ENCODE measurements at regions not wholly inside any gene's neighbourhood (a gene's known extent, or its start where the extent isn't known, plus 50 kb on each side); places are given as distances from the start of the nearest gene placed in this dataset.

GRCh38 chr7:35487402-35487801 is 207.5 kb downstream of the HERPUD2 start:
- no peaks in the 10 kb centered on the region for H3K4me1 Mint-ChIP-seq (ENCODE audit: insufficient read depth, unreplicated experiment)
- no peak for DNase-seq (ENCODE audit: unreplicated experiment)
- no peak overlapping the region for H3K27ac Mint-ChIP-seq (ENCODE audit: low read depth, unreplicated experiment)
- POLR2A ChIA-PET, result no interaction called here
- H3K4me3 Mint-ChIP-seq (ENCODE audit: unreplicated experiment), result no peak overlapping the region
- CTCF ChIA-PET, result interaction anchor here (1.2 kb wide), 1 partner anchor 22 kb away, joined by 3 read pairs; no protein-coding TSS in a partner anchor
- no peaks in the 10 kb centered on the region for H3K9me3 Mint-ChIP-seq (ENCODE audit: unreplicated experiment)
- no TSS peak for BruUV-seq (replicated peaks)
- H3K27me3 Mint-ChIP-seq (ENCODE audit: insufficient read depth, unreplicated experiment), result peaks cover 49% of the 10 kb centered on the region
- intact Hi-C loops (cut with micrococcal nuclease), result no loop called here
- no peak for TF ChIP-seq CTCF (IDR thresholded peaks at IDR 0.05; ENCODE audit: unreplicated experiment)
- peaks cover 5% of the 10 kb centered on the region for H3K36me3 Mint-ChIP-seq (ENCODE audit: insufficient read depth, unreplicated experiment)

DNA sequence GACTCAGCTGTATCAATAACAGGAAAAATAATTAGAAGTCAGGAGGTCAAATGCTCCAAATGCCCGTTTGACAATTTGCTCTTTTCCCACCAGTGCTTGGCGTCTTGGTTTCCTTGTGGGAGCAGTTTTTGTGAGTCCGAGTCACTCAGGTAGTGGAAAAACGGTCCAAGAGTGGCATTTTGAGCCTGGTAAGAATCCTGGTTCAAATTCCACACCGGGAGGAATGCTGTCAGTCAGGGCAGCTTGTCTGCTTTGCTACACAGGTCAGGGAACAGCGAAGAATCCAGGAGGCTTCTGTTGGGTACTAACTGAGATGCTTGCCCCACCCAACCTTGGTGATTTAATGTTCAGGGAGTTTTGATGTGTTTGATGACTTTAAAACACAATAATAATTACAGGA is 209.5 kb downstream of the HERPUD2 start:
- intact Hi-C loops (cut with micrococcal nuclease), result no loop called here
- Mint-ChIP-seq H3K27ac (ENCODE audit: low read depth, unreplicated experiment) (no peak overlapping the region), H3K4me1 (ENCODE audit: insufficient read depth, unreplicated experiment) (no peaks in the 10 kb centered on the region), H3K4me3 (ENCODE audit: unreplicated experiment) (no peak overlapping the region), H3K36me3 (ENCODE audit: insufficient read depth, unreplicated experiment) (peaks cover 5% of the 10 kb centered on the region), H3K27me3 (ENCODE audit: insufficient read depth, unreplicated experiment) (peaks cover 59% of the 10 kb centered on the region), H3K9me3 (ENCODE audit: unreplicated experiment) (no peaks in the 10 kb centered on the region)
- ChIA-PET CTCF (no interaction called here), POLR2A (no interaction called here)
- BruUV-seq (replicated peaks), result no TSS peak
- DNase-seq (ENCODE audit: unreplicated experiment), result no peak
- TF ChIP-seq CTCF (IDR thresholded peaks at IDR 0.05; ENCODE audit: unreplicated experiment), result no peak

DNA sequence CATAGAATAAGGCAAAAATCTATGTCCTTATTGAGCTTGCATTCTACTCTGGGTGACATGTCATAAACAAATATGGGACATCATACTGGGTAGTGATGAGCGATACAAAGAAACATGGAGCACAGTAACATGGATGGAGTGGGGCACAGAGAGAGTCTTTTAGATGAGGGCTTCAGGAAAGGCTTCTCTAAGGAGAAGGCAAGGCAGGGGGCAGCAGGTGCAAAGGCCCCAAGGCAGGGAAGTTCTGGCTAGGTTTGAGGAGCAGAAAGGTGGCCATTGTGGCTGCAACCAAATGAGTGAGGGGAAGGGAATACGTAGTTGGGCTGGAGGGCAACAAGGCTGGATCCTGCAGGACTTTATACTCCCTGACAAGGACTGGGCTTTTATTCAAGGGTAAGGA is 211.4 kb downstream of the HERPUD2 start:
- H3K36me3 Mint-ChIP-seq (ENCODE audit: insufficient read depth, unreplicated experiment), result no peaks in the 10 kb centered on the region
- no peak overlapping the region for H3K27ac Mint-ChIP-seq (ENCODE audit: low read depth, unreplicated experiment)
- no peak for DNase-seq (ENCODE audit: unreplicated experiment)
- ChIA-PET POLR2A (no interaction called here), CTCF (interaction anchor here (0.7 to 0.8 kb wide), 2 partner anchors 102 to 214 kb away, joined by 3 to 5 read pairs; no protein-coding TSS in a partner anchor)
- H3K27me3 Mint-ChIP-seq (ENCODE audit: insufficient read depth, unreplicated experiment), result peaks cover 70% of the 10 kb centered on the region
- intact Hi-C loops (cut with micrococcal nuclease), result no loop called here
- H3K9me3 Mint-ChIP-seq (ENCODE audit: unreplicated experiment), result no peaks in the 10 kb centered on the region
- no peak overlapping the region for H3K4me3 Mint-ChIP-seq (ENCODE audit: unreplicated experiment)
- no TSS peak for BruUV-seq (replicated peaks)
- TF ChIP-seq CTCF (IDR thresholded peaks at IDR 0.05; ENCODE audit: unreplicated experiment), result no peak
- no peaks in the 10 kb centered on the region for H3K4me1 Mint-ChIP-seq (ENCODE audit: insufficient read depth, unreplicated experiment)

- no peak overlapping the region for H3K27ac Mint-ChIP-seq (ENCODE audit: low read depth, unreplicated experiment)
Measured at GRCh38 chr7:35482231-35482630, 212.7 kb downstream of the HERPUD2 start.

More at GRCh38 chr7:35482231-35482630, 212.7 kb downstream of the HERPUD2 start:
- no peak overlapping the region for H3K4me3 Mint-ChIP-seq (ENCODE audit: unreplicated experiment)
- ChIA-PET CTCF (interaction anchor here (1.3 kb wide), 1 partner anchor 38 kb away, joined by 3 read pairs; no protein-coding TSS in a partner anchor), POLR2A (interaction anchor here (0.8 kb wide), 1 partner anchor 11 kb away, joined by 4 read pairs; no protein-coding TSS in a partner anchor)
- no TSS peak for BruUV-seq (replicated peaks)
- TF ChIP-seq CTCF (IDR thresholded peaks at IDR 0.05; ENCODE audit: unreplicated experiment), result no peak
- no peaks in the 10 kb centered on the region for H3K36me3 Mint-ChIP-seq (ENCODE audit: insufficient read depth, unreplicated experiment)
- no peaks in the 10 kb centered on the region for H3K4me1 Mint-ChIP-seq (ENCODE audit: insufficient read depth, unreplicated experiment)
- peaks cover 83% of the 10 kb centered on the region for H3K27me3 Mint-ChIP-seq (ENCODE audit: insufficient read depth, unreplicated experiment)
- DNase-seq (ENCODE audit: unreplicated experiment), result no peak
- intact Hi-C loops (cut with micrococcal nuclease), result no loop called here
- no peaks in the 10 kb centered on the region for H3K9me3 Mint-ChIP-seq (ENCODE audit: unreplicated experiment)
